ENCODE measurements at regions not wholly inside any gene's neighbourhood (a gene's known extent, or its start where the extent isn't known, plus 50 kb on each side); places are given as distances from the start of the nearest gene placed in this dataset.
"Not testable (repeated sequence)": the region's sequence is repeated elsewhere in the genome, so short reads cannot be mapped to it uniquely, and the experiment has no call there.

GRCh38 chr5:10126900-10127299 is 122.8 kb downstream of the ATPSCKMT start:
- DNase-seq: no peak

DNA sequence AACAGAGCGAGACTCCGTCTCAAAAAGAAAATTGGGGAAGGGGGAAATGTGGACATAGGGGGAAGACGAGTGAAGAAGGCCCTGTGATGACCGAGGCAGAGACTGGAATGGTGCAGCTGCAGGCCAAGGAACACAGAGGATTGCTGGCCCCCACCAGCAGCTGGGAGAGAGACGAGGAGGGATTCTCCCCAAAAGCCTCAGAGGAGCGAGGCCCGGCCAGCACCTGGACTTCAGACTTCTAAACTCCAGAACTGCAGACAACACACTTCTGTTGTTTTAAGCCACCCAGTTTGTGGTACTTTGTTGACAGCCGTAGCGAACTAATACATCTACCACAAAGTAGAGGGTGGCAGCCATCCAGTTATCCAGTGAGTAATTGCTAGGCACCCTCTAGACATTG is 124.6 kb downstream of the ATPSCKMT start:
- DNase-seq: no peak

GRCh38 chr5:10124287-10124686 is 125.4 kb downstream of the ATPSCKMT start:
- DNase-seq: no peak

DNA sequence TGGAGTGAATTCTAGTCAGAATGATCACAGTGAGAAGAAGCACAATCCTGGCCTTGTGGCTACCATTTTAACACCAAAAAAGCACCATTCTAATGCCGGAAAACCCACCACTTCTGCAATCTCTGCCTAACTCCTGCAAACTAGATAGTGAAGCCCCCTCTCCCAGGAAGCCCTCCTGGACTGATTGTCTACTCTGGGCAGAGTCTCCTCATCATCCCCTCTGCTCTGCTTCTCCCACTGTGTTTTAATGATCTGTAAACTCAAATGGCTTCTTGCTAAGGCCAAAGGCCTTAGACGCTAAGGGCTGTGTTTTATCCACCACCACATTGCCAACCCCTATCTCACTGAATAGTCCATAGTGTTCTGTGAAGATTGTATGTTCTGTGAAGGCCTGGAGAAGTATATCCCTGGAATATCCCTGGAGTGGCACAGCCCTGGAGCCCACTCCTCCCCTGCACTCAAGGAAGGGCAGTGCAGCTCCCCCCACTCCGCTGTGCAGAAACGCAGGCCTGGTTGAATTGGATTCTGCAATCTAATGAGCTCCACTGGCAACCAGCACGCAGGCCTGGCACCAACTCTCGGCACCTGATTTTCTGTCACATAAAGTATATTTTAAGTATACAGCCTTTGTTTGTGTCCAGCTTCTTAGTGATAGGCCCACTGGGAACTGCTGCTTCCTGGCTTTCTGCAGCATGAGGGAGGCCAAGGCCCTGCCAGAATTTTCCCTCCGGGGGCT is 126.3 kb downstream of the ATPSCKMT start:
- DNase-seq: no peak

DNA sequence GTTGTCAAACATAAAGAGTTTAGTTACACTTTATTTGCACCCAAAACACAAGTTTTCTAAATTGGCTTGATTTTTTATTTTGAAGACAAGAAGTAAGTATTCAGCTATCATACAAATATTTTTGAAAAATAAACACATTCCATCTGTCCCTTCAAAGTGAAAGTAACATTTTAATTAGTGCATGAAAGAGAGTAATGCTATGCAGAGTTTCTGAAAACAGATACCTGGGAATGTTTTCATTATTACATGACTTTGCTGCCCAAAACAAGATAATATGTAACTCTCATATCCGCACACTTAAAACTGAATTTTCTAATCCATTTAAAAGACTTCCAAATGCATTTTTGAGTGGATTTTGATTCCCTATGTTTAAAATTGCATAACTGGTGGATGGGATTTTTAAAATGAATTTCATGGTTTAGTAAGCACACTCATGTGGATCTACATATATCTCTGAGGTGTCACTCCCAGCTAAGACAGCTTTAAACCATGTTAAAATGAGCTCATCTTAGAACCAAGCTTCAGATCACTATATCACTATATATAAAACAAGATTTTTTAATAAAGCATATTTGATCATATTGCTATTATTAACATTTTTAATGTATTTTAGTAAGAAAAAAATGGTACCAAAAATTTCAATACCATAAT is 127.5 kb downstream of the ATPSCKMT start:
- no peak for DNase-seq

DNA sequence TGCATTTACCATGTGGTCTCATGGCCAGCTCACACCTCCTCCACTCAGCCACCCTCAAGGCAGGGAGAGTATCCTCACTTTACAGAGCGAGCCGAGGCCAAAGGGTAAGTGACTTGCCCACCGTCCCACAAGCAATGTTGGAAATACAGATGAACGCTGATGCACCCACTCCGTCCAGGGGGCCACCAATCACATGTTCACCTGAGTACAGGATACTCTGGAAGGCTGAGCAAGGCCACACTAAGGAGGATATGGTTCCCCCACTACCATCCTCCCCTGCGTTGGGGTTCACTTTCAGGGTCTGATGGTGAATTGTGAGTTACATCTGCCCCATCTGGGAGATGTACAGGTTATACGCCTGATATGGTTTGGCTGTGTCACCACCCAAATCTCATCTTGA is 128.8 kb downstream of the ATPSCKMT start:
- no peak for DNase-seq

DNA sequence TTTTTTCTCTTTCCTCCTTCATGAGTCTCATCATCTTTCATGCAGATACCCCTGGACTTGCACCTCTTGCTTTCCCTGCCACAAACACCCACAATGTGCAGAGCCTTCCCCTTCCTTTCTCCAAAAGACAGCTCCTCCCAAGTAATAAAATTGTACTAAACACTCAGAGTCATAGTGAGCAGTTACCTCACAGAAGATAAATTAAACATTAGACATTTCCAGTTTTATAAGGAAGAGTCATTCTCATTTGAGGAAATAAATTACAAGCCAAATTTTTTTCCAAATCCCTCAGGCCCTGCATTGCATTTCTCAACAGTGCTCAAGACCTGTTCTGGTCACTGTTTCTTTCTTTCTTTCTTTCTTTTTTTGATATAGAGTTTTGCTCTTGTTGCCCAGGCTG is 131.5 kb downstream of the ATPSCKMT start:
- DNase-seq: peak; percentile 11

- DNase-seq: no peak
Measured at GRCh38 chr5:10116594-10116993, 133.1 kb downstream of the ATPSCKMT start.

DNA sequence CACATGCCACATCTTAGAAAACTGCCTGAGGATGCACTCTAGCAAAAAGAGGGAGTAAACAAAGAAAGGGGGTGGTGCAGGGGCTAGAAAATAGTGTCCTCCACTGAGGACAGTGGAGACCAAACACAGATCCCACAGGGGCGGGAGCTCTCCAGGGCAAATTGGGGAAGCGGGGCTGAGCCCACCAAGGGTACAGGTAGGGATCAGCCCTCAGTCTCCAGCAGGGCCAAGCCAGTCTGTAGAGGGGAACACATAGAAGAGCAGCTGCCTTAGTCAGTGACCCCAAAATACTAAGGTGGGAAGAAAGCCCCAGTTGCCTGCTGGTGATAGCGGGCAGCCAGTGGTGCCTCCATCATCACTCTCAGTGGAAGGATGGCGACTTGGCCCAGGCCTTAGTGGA is 134.0 kb downstream of the ATPSCKMT start:
- DNase-seq: no peak

- peak; percentile 57 for DNase-seq
Measured at GRCh38 chr5:10111571-10111970, 138.1 kb downstream of the ATPSCKMT start.

DNA sequence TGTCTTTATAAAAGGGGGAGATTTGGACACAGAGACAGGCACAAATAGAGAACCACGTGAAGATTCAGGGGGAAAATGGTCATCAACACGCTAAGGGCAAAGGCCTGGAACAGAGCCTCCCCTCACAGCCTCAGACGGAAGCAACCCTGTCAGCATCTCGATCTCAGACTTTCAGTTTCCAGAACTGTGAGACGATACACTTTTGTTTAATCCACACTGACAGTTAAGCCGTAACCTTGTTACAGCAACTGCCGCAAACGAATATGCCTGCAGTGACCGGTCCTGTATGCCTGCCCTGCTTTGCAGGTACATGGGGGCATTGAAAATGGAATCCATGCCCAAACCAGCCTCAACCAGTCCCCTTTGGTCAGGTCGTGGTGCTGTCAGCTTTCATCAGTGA is 139.5 kb downstream of the ATPSCKMT start:
- DNase-seq: no peak

GRCh38 chr5:10109299-10109698 is 140.4 kb downstream of the ATPSCKMT start:
- DNase-seq: no peak

DNA sequence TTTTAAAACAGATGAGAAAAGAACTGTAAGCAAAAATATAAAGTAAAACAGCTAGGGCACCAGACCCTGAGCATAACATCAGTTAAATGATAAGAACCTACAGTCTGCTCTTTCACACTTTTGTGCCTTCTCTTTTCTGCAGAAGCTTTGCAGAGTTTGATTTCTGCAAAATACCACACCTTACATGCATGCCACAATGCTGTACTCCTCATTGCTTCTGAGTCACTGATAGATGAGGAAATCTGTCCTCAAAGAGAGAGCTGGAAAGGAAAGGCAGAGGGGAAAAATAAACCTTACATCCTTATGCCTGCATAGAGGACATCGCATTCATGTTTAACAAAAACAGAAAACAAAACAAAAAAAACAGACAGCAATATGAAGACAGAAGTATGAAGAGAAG is 142.9 kb downstream of the ATPSCKMT start:
- DNase-seq: no peak

- DNase-seq: no peak
Measured at GRCh38 chr5:10106285-10106684, 143.4 kb downstream of the ATPSCKMT start.

DNA sequence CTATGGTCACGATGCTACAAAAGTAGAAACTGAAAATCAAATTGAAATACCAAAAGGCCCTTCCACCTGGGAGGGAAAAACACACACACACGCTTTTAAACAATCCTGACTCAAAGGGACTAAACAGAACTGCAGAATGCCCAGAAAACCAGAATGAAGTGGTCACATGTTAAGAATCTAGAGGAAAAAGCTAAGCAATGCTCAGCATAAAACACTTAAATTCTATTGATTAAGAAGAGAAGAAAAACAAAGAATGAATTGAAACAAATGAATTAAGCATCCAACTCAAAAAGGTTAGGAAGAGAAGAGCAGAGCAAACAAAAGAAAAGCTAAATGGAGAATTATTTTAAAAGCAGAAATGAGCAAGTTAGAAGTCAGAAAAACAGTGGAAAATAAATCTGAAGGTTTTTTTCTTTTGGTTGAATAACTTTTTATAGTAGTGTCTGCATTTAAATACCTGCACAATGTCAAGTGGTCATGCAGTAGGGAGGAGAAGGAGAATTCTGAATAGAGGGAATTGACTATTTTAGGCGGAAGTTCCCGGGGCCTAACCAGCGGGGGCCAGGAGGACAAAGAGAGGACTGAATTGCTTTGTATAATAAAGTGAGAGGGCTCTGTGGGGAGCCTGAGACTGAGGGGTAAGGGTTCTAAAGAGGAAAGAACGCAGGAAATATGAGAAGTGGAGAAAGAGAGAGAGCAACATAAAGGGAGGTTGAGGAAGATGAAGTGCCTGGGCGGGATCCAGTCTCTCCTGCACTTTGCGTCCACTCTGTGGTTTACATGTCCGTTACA is 146.8 kb downstream of the ATPSCKMT start:
- no peak for DNase-seq

DNA sequence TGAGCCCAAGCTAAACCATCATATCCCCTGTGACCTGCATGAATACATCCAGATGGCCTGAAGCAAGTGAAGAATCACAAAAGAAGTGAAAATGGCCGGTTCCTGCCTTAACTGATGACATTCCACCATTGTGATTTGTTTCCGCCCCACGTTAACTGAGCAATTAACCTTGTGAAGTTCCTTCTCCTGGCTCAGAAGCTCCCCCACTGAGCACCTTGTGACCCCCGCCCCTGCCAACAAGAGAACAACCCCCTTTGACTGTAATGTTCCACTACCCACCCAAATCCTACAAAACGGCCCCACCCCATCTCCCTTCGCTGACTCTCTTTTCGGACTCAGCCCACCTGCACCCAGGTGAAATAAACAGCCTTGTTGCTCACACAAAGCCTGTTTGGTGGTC is 147.5 kb downstream of the ATPSCKMT start:
- DNase-seq: not testable (repeated sequence)

GRCh38 chr5:10099548-10099947 is 150.1 kb downstream of the ATPSCKMT start:
- DNase-seq: no peak

DNA sequence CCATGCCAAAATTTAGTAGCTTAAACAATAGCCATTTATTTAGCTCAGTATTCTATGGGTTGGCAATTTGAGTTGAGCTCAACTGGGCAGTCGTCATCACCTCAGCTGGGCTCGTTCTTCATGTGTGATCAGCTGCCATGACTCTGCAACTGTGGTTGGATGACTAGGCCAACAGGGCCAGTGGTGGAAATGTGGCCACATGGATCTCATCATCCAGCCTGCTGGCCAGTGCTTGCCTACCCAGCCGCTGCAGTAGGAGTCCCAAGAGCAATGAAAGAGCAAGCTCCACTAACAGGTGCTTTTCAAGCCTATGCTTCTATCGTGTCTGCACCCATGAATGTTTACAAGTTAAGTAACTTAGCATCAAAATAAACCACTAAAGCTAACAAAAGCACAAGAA is 158.0 kb downstream of the ATPSCKMT start:
- no peak for DNase-seq

DNA sequence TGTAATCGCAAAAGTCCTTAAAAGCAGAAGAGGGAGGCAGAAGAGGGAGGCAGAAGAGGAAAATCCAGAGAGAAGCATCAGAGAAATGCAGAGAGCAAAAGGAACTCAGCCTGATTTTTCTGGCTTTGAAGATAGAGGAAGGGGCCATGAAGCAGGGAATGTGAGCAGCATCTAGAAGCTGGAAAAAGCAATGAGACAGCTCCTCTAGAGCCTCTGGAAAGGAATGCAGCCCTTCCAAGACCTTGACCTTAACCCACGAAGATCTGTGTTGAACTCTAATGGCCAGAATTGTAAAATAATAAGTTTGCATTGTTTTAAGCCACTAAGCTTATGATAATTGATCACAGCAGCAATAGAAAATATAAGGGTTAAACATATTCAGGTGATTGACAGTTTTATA is 159.6 kb downstream of the ATPSCKMT start:
- no peak for DNase-seq

DNA sequence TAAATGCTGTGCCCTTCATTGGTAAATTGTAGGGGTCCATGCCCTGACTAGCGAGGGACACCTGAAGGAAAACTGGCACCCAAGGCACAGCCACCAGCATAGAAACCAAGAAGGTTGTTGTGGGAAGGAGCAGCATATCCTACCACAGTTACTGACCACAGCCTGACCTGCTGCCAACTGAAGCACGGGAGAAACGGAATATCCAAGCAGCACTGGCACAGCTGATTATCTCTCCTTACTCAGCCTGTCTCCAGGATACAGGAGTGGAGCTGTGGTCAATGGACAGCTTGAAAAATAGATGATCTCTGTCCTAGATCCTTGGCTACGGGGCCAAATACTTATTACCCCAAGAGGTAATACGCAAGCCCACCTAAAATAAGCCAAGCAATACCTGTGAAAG is 164.5 kb downstream of the ATPSCKMT start:
- no peak for DNase-seq

GRCh38 chr5:10081584-10081983 is 168.1 kb downstream of the ATPSCKMT start:
- DNase-seq: no peak

DNA sequence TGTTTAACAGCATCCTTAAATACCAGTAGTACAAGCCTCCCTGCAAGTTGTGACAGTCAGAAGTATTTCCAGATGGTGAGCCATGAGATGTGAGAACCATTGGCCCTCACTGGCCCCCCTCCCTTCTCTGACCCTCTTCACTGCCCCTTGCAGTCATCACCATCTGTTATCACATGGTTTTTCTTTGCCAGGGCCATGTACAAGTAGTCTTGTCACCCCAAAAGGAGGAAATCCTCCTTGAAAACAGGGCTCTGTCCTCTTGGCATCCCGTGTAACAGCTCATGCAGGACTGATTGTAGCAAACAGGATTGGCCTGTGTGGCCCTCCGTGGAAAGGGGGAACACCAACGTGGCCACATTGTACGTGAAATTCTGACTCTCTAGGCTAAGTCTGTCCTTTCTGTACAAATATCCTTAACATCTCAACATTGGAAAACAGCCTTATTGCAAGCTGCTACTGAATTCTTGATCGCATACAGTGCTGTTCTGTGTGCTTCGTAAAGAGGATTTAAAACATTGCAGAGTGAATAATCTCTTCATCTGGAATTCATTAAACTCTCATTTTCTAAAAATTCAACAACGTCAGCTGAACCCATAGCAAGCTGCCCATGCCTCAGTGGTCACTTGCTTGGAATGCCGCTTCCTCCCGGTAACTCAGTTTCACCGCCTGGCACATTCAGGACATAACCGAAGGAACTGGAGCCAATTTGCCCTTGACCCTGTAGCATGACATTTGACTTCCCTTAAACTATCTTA is 171.7 kb downstream of the ATPSCKMT start:
- peak; percentile 75 for DNase-seq

DNA sequence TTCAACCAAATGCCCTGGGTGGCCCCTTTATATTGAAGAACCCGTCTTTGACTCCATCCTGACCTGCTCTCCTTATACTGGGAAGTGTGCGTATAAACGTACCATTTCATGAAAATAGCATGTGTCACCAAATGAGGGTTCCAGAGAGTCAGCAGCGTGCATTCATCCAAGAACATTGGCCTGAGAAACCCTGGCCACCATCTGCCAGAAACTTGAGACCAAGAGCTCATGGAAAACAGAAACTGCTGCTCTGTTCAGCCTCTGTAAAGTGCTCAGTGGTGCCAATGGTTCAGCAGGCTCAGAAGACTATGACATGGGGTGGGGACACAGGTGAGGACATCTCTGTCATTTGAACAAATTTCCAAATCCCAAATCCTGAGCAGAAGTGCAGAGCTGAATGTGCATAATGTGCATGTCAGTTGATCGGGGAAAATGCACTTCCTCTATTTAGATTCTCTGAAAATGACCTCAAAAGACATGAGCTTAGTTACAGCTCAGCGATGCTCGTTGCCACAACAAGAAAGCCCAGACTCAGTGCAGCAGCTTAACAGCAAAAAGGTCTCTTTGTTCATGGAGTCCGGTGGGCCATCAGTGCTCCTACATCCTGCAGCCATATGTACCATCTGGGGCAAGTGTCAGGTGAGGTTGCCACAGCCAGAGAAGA is 176.1 kb downstream of the ATPSCKMT start:
- DNase-seq: no peak
